MM.1S (cell line): ENCODE measurements at regions not wholly inside any gene's neighbourhood (a gene's known extent, or its start where the extent isn't known, plus 50 kb on each side); places are given as distances from the start of the nearest gene placed in this dataset.

Experiments
- EZH2 ChIP-seq: fragments of 300-600 bp; sonication (generic); optimal IDR thresholded peaks from 2 replicates; pipeline ENCODE3; 2017; ENCODE audit warnings: low read depth, mild to moderate bottlenecking, antibody characterized with exemption, low read length, mixed read lengths
- EZH2phosphoT487 ChIP-seq: fragments of 300-600 bp; sonication (generic); IDR thresholded peaks from 2 replicates; pipeline ENCODE4 v1.6.1; 2018; ENCODE audit warnings: antibody characterized with exemption, low read length
- TF ChIP-seq, protein P1 (sequence below): fragments of 300-600 bp; sonication (generic); IDR thresholded peaks from 2 replicates; pipeline ENCODE4 v1.5.1; 2016; ENCODE audit warnings: antibody characterized with exemption, low read length, mixed read lengths

DNA sequence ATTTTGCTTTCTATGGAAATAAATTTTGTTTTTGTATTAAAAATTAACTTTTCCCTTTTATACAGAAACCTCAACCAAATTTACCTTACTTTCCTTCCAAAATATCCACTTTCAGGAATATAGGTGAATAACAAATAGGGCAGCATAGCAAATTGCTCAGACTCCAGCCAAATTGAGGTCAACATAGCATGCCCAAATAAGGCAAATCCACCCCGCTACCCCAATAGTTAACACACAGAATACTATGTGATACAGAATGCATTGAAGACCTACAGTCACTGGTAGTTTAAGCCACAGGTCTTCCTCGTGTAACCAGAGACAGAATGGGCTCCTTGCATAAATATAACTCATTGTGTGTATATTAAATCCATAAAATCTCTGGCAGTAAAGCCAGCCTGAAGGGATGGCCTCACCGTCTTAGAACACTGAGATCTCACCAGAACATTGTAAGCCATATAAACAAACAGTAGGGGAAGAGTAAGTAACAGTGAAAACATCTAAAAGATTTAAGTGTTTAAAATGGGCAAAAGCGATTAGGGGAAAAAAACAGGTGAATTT lies 72.2 kb downstream of the PMAIP1 start:
- TF ChIP-seq, protein P1, sequence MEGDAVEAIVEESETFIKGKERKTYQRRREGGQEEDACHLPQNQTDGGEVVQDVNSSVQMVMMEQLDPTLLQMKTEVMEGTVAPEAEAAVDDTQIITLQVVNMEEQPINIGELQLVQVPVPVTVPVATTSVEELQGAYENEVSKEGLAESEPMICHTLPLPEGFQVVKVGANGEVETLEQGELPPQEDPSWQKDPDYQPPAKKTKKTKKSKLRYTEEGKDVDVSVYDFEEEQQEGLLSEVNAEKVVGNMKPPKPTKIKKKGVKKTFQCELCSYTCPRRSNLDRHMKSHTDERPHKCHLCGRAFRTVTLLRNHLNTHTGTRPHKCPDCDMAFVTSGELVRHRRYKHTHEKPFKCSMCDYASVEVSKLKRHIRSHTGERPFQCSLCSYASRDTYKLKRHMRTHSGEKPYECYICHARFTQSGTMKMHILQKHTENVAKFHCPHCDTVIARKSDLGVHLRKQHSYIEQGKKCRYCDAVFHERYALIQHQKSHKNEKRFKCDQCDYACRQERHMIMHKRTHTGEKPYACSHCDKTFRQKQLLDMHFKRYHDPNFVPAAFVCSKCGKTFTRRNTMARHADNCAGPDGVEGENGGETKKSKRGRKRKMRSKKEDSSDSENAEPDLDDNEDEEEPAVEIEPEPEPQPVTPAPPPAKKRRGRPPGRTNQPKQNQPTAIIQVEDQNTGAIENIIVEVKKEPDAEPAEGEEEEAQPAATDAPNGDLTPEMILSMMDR = no peak
- no peak for TF ChIP-seq EZH2
- no peak for TF ChIP-seq EZH2phosphoT487
